ENCODE measurements at regions not wholly inside any gene's neighbourhood (a gene's known extent, or its start where the extent isn't known, plus 50 kb on each side); places are given as distances from the start of the nearest gene placed in this dataset.

- TF ChIP-seq CTCF (conservative IDR thresholded peaks at IDR 0.05; ENCODE audit: low read depth, low read length) = peak; percentile 75
- TF ChIP-seq EZH2 (IDR thresholded peaks at IDR 0.05; ENCODE audit: borderline replicate concordance, low read depth, low read length, poor library complexity, severe bottlenecking) = no peak
Measured at GRCh38 chr1:39102537-39103327, 76.6 kb downstream of the NDUFS5 start.
